ENCODE measurements at regions not wholly inside any gene's neighbourhood (a gene's known extent, or its start where the extent isn't known, plus 50 kb on each side); places are given as distances from the start of the nearest gene placed in this dataset.

DNA sequence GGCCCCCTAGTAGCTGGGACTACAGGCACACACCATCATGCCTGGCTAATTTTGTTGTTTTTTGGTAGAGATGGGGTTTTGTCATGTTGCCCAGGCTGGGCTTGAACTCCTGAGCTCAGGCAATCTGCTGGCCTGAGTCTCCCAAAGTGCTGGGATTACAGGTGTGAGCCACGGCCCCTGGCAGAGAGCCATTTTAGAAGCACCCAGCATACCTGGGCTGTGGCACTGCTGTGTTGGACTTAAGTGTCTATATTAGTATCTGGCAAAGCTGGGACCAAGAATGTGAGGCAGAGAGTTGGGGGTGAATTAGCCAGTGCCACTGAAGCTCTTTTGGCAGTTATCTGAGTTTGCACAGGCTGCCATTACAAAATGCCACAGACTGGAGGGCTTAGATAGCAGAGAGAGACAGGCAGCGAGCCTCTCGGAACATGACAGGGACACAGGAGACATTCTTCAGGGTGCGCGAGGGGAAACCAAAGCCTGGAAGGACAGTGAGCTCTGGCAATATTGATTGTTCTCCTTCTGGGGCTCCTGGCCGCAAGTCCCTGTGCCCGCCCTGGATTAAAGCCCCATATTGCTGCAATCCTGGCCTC is 87.7 kb upstream of the ALX4 start:
- H3K4me1 ChIP-seq (ENCODE audit: control insufficient read depth in 1 of 2, insufficient read depth in 1 of 2, low read depth in 1 of 2, low read length in 1 of 2), result no peaks in the 10 kb centered on the region
- H3K27me3 ChIP-seq, result no peaks in the 10 kb centered on the region
- TF ChIP-seq, protein P1, sequence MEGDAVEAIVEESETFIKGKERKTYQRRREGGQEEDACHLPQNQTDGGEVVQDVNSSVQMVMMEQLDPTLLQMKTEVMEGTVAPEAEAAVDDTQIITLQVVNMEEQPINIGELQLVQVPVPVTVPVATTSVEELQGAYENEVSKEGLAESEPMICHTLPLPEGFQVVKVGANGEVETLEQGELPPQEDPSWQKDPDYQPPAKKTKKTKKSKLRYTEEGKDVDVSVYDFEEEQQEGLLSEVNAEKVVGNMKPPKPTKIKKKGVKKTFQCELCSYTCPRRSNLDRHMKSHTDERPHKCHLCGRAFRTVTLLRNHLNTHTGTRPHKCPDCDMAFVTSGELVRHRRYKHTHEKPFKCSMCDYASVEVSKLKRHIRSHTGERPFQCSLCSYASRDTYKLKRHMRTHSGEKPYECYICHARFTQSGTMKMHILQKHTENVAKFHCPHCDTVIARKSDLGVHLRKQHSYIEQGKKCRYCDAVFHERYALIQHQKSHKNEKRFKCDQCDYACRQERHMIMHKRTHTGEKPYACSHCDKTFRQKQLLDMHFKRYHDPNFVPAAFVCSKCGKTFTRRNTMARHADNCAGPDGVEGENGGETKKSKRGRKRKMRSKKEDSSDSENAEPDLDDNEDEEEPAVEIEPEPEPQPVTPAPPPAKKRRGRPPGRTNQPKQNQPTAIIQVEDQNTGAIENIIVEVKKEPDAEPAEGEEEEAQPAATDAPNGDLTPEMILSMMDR (IDR thresholded peaks at IDR 0.05), result no peak
- no peaks in the 10 kb centered on the region for H3K36me3 ChIP-seq
- H3K27ac ChIP-seq, result no peak overlapping the region
- no peaks in the 10 kb centered on the region for H3K9me3 ChIP-seq
- H3K4me3 ChIP-seq (ENCODE audit: low read depth in 1 of 2, low read length in 1 of 2), result no peak overlapping the region

DNA sequence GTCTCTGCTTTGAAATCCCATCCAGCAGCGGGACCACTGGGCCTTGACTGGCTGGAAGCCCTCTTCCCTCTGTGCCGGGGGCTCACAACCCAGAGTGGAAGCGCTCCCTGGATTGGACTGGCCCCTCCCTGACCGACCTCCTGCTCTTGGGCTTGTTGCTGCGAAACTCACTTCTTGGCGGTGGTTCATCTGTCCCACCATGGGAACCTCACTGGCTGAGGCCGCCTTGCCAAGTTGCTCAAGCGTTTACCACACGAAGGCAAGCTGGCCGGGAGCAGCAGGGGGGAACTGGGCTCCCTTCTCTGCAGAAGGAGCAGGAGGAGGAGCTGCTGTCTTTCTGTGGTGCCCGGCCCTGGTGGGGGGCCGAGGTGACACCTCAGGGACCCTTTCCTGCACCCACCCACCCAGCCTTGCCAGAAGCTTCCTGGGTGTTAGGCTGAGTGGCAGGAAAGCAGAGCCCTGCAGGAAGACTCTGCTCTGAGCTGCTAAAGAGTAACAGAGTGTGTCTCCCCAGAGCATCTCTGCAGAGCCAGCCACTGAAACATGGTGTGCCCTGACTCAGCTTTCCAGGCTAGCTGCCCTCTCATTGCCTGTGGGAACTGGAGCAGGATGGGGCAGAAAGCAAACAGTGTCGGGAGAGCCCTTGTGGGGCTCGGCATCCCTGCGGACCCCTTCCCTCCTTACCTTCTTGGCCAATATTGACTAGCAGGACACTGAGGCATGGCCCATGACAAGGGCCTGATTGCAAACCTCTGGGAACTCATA is 88.5 kb upstream of the ALX4 start:
- no peaks in the 10 kb centered on the region for H3K9me3 ChIP-seq

DNA sequence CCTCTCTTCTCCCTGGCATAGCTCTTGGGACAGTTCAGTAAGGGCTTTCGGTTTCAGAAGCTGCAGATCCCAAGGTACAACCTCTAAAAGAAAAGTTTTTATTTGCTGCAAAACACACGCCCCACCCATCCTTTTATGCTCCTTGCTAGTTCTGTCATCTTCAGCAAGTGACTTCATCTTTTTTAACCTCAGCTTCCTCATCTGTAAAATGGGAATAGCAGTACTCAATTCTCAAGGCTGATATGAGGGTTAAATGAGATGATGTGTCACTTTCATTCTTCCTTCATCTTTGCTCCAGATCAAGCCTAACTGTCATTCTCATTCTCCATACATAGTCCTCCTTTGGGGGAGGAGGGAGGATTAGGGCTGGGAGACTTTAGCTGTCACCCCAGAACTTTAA is 90.0 kb upstream of the ALX4 start:
- Histone ChIP-seq H3K4me3 (ENCODE audit: low read depth in 1 of 2, low read length in 1 of 2) (no peak overlapping the region), H3K36me3 (no peaks in the 10 kb centered on the region), H3K4me1 (ENCODE audit: control insufficient read depth in 1 of 2, insufficient read depth in 1 of 2, low read depth in 1 of 2, low read length in 1 of 2) (no peaks in the 10 kb centered on the region), H3K27ac (no peak overlapping the region), H3K9me3 (no peaks in the 10 kb centered on the region), H3K27me3 (no peaks in the 10 kb centered on the region)
- TF ChIP-seq, protein P1 (IDR thresholded peaks at IDR 0.05), result no peak

More for the DNA sequence above, 88.5 kb upstream of the ALX4 start:
- TF ChIP-seq, protein P1 (IDR thresholded peaks at IDR 0.05), result no peak
- no peak overlapping the region for H3K4me3 ChIP-seq (ENCODE audit: low read depth in 1 of 2, low read length in 1 of 2)
- H3K4me1 ChIP-seq (ENCODE audit: control insufficient read depth in 1 of 2, insufficient read depth in 1 of 2, low read depth in 1 of 2, low read length in 1 of 2), result no peaks in the 10 kb centered on the region
- H3K36me3 ChIP-seq, result no peaks in the 10 kb centered on the region
- H3K27ac ChIP-seq, result no peak overlapping the region
- H3K27me3 ChIP-seq, result no peaks in the 10 kb centered on the region

DNA sequence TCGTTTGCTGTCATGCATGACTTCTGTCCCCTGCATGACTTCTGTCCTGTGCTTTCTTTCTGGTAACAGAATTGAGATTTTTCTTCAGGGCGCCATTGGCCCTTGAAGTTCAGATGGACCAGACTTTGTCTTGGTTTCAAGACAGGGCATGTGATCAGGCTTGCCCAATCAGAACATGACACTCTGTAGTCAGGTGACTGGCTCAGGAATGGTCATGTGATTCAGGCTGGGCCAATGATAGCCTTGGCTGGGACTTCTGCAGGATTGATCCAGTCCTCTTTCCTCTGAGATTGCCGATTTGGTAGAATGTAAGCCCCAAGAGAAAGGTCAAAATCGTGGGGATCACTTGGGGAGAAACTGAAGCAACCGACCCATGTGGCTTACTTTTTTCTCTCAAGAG is 90.5 kb upstream of the ALX4 start:
- Histone ChIP-seq H3K27me3 (no peaks in the 10 kb centered on the region), H3K36me3 (no peaks in the 10 kb centered on the region), H3K9me3 (no peaks in the 10 kb centered on the region), H3K27ac (no peak overlapping the region), H3K4me3 (ENCODE audit: low read depth in 1 of 2, low read length in 1 of 2) (no peak overlapping the region), H3K4me1 (ENCODE audit: control insufficient read depth in 1 of 2, insufficient read depth in 1 of 2, low read depth in 1 of 2, low read length in 1 of 2) (no peaks in the 10 kb centered on the region)
- TF ChIP-seq, protein P1 (IDR thresholded peaks at IDR 0.05), result no peak

DNA sequence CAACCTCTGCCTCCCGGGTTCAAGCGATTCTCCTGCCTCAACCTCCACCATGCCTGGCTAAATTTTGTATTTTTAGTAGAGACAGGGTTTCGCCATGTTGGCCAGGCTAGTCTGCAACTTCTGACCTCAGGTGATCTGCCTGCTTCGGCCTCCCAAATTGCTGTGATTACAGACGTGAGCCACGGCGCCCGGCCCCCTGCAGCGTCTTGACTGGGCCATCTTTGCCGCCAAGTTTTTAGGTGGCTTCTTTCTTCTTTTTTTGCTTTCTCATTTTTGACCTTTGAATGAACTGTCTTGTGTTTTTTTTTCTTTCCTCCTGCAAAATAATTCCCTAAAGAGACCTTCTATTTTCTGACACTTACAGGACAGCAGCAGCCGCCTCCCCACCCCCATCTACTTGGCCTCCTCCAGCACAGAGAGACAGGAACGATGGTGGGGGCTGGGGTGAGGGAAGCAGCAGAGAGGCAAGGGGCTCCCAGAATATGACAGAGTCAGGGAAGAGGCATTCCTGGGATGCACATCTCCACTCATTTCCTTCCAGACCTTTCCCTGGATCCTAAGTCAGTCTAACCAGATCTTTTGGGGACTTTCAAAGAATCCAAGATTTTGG is 92.6 kb upstream of the ALX4 start:
- TF ChIP-seq, protein P1 (IDR thresholded peaks at IDR 0.05), result no peak
- no peaks in the 10 kb centered on the region for H3K27me3 ChIP-seq
- H3K9me3 ChIP-seq, result no peaks in the 10 kb centered on the region
- no peak overlapping the region for H3K27ac ChIP-seq
- no peaks in the 10 kb centered on the region for H3K4me1 ChIP-seq (ENCODE audit: control insufficient read depth in 1 of 2, insufficient read depth in 1 of 2, low read depth in 1 of 2, low read length in 1 of 2)
- H3K36me3 ChIP-seq, result no peaks in the 10 kb centered on the region
- H3K4me3 ChIP-seq (ENCODE audit: low read depth in 1 of 2, low read length in 1 of 2), result no peak overlapping the region

Data from neutrophil (primary cell).